ENCODE measurements at regions not wholly inside any gene's neighbourhood (a gene's known extent, or its start where the extent isn't known, plus 50 kb on each side); places are given as distances from the start of the nearest gene placed in this dataset.

DNA sequence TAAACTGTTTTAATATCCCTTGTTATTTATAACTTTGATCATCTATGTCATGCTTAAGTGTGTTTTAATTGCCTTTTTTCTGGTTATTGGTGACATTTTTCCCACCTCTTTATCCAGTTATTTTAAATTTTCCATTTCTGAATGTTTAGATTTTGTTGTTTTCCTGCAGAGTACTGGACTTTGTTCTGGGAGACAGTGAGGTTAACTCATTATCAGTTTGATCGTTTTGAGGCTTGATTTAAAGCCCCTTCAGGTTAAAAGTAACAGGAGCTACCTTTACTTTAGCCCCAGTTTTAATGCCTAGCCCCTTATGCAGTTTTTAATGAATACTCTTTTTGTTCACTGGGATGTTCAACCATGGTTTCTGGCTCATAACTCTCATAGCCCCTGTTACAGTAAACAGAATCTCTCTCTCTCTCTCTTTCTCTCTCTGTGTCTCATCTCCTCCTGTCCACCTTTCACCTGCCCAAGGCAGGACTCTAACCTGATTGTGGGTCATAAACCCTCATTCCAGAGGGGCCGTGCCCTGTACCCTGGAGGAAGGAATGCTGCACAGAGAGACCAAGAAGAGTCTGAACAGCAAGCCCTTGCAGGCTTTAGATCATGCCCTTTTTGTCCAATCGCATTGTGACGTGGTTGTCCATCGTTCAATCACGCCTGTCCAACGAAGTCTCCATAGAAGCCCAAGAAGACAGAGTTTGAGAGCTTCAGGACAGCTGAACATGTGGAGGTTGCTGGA is 91.8 kb upstream of the WDR72 start:
- no peak for TF ChIP-seq POLR2A (IDR thresholded peaks at IDR 0.05)
- no peak for TF ChIP-seq CTCF (IDR thresholded peaks at IDR 0.05)
